Activated B cell treated with CpG ODN at 0.5 μM for 24 hours (primary cell): ENCODE measurements at regions not wholly inside any gene's neighbourhood (a gene's known extent, or its start where the extent isn't known, plus 50 kb on each side); places are given as distances from the start of the nearest gene placed in this dataset.

Experiments used
- ATAC-seq: fragments of 200-7000 bp; cut with Tn5 transposase; one replicate; pipeline ENCODE4 v1.10.0; 2021; ENCODE audit warnings: low read depth, mild to moderate bottlenecking, moderate library complexity
- CTCF ChIA-PET: fragments of 350-600 bp; sonication (Branson Sonifier 250); formaldehyde crosslinking; loops from one replicate; lab custom pipeline; 2021; ENCODE audit warnings: antibody characterized with exemption; lab: Charles Lee
- POLR2A ChIA-PET: fragments of 350-600 bp; sonication (Branson Sonifier 250); formaldehyde crosslinking; loops from one replicate; lab custom pipeline; 2021; ENCODE audit warnings: antibody characterized with exemption; lab: Charles Lee
- DNase-seq: peaks from one replicate; pipeline ENCODE4 v3.0.0; 2022
- H3K27ac Mint-ChIP-seq: one replicate; pipeline ENCODE4 v1.8.0; 2020; ENCODE audit warnings: mixed read lengths
- H3K27me3 Mint-ChIP-seq: one replicate; pipeline ENCODE4 v1.8.0; 2021; ENCODE audit warnings: mixed read lengths
- H3K36me3 Mint-ChIP-seq: one replicate; pipeline ENCODE4 v1.8.0; 2021; ENCODE audit warnings: low read depth, mixed read lengths
- H3K4me1 Mint-ChIP-seq: one replicate; pipeline ENCODE4 v1.8.0; 2021; ENCODE audit warnings: mixed read lengths
- H3K4me3 Mint-ChIP-seq: one replicate; pipeline ENCODE4 v1.8.0; 2020; ENCODE audit warnings: mild to moderate bottlenecking, mixed read lengths
- H3K9me3 Mint-ChIP-seq: one replicate; pipeline ENCODE4 v1.8.0; 2020; ENCODE audit warnings: mixed read lengths
- CTCF ChIP-seq: fragments of 200-600 bp; IDR thresholded peaks from one replicate; pipeline ENCODE4 v1.8.0; 2022; ENCODE audit warnings: antibody characterized with exemption, mild to moderate bottlenecking
- intact Hi-C: fragments of 100-400 bp; cut with micrococcal nuclease; formaldehyde crosslinking; loops from one replicate; pipeline ENCODE4 v1.15.1; 2024

- no peak for DNase-seq
- CTCF ChIA-PET: no interaction called here
- TF ChIP-seq CTCF: no peak
- no peaks in the 10 kb centered on the region for H3K36me3 Mint-ChIP-seq
- no peak for ATAC-seq
- no peak overlapping the region for H3K27ac Mint-ChIP-seq
- H3K4me3 Mint-ChIP-seq: no peak overlapping the region
- H3K27me3 Mint-ChIP-seq: no peaks in the 10 kb centered on the region
- no peaks in the 10 kb centered on the region for H3K4me1 Mint-ChIP-seq
- POLR2A ChIA-PET: no interaction called here
- intact Hi-C loops: no loop called here
- no peaks in the 10 kb centered on the region for H3K9me3 Mint-ChIP-seq
These were observed 267.6 kb downstream of the SKIDA1 start for GRCh38 chr10:21257919-21258318.

- Mint-ChIP-seq H3K27me3 (no peaks in the 10 kb centered on the region), H3K4me3 (no peak overlapping the region), H3K9me3 (no peaks in the 10 kb centered on the region), H3K27ac (no peak overlapping the region), H3K36me3 (no peaks in the 10 kb centered on the region), H3K4me1 (no peaks in the 10 kb centered on the region)
- ChIA-PET CTCF (no interaction called here), POLR2A (no interaction called here)
- intact Hi-C loops: no loop called here
- ATAC-seq (no peak), DNase-seq (no peak)
- TF ChIP-seq CTCF: no peak
These were observed 268.3 kb downstream of the SKIDA1 start for GRCh38 chr10:21257191-21257590.

GRCh38 chr10:21249435-21249834 lies 276.0 kb downstream of the SKIDA1 start:
- no peaks in the 10 kb centered on the region for H3K27me3 Mint-ChIP-seq
- TF ChIP-seq CTCF: no peak
- H3K36me3 Mint-ChIP-seq: no peaks in the 10 kb centered on the region
- intact Hi-C loops: no loop called here
- H3K27ac Mint-ChIP-seq: no peak overlapping the region
- DNase-seq (no peak), ATAC-seq (no peak)
- ChIA-PET POLR2A (no interaction called here), CTCF (no interaction called here)
- H3K9me3 Mint-ChIP-seq: peaks cover 3% of the 10 kb centered on the region
- no peaks in the 10 kb centered on the region for H3K4me1 Mint-ChIP-seq
- no peak overlapping the region for H3K4me3 Mint-ChIP-seq

- CTCF ChIA-PET: no interaction called here
- no peak overlapping the region for H3K4me3 Mint-ChIP-seq
- H3K27me3 Mint-ChIP-seq: no peaks in the 10 kb centered on the region
- no peaks in the 10 kb centered on the region for H3K4me1 Mint-ChIP-seq
- no peak for DNase-seq
- H3K27ac Mint-ChIP-seq: no peak overlapping the region
- peaks cover 3% of the 10 kb centered on the region for H3K9me3 Mint-ChIP-seq
- POLR2A ChIA-PET: no interaction called here
- ATAC-seq: no peak
- no peaks in the 10 kb centered on the region for H3K36me3 Mint-ChIP-seq
- TF ChIP-seq CTCF: no peak
- intact Hi-C loops: no loop called here
These were observed 277.9 kb downstream of the SKIDA1 start for GRCh38 chr10:21247592-21247991.

- POLR2A ChIA-PET: no interaction called here
- no peak for DNase-seq
- no peak for TF ChIP-seq CTCF
- Mint-ChIP-seq H3K27ac (no peak overlapping the region), H3K36me3 (no peaks in the 10 kb centered on the region), H3K4me1 (no peaks in the 10 kb centered on the region), H3K27me3 (no peaks in the 10 kb centered on the region), H3K9me3 (peaks cover 3% of the 10 kb centered on the region), H3K4me3 (no peak overlapping the region)
- CTCF ChIA-PET: no interaction called here
- no peak for ATAC-seq
- intact Hi-C loops: no loop called here
These were observed 279.3 kb downstream of the SKIDA1 start for GRCh38 chr10:21246178-21246577.
